ENCODE measurements at regions not wholly inside any gene's neighbourhood (a gene's known extent, or its start where the extent isn't known, plus 50 kb on each side); places are given as distances from the start of the nearest gene placed in this dataset.

GRCh38 chr4:54152846-54153600 is 53.1 kb downstream of the GSX2 start:
- DNase-seq (ENCODE audit: low spot score) = peak; percentile 54

GRCh38 chr4:54155936-54156335 is 56.0 kb downstream of the GSX2 start:
- DNase-seq (ENCODE audit: low spot score) = no peak

GRCh38 chr4:54157606-54158005 is 57.6 kb downstream of the GSX2 start:
- no peak for DNase-seq (ENCODE audit: low spot score)

DNA sequence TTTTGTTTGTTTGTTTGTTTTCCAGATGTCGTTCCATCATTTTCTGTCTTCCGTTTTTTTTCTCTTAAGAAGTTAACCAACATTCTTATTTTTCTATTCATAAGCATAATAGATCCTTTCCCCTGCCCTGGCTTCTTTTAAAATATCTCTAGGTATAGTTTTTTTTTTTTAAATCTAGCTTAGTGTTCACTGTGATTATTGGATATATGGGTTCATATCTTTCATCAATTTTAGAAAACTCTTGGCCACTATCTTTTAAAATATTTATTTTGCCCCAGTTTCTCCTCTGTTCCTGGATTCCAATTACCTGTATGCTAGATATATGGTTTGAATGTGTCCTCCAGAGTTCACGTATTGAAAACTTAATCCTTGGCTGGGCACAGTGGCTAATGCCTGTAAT is 59.6 kb downstream of the GSX2 start:
- no peak for DNase-seq (ENCODE audit: low spot score)

DNA sequence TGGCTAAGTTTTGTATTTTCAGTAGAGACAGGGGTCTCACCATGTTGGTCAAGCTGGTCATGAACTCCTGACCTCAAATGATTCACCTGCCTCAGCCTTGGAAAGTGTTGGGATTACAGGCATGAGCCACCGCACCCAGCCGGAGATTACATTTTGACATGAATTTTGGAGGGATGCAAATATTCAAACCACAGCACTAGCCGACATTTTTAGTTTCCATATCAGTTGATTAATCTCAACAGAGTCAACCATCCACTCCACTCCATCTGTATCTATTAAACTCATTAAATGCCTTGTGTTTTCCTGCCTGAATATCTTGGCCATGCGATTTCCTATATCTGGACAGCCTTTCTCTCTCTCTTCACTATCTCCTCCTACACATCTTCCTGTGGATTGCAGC is 64.1 kb upstream of the PDGFRA start:
- no peak for DNase-seq (ENCODE audit: low spot score)

DNA sequence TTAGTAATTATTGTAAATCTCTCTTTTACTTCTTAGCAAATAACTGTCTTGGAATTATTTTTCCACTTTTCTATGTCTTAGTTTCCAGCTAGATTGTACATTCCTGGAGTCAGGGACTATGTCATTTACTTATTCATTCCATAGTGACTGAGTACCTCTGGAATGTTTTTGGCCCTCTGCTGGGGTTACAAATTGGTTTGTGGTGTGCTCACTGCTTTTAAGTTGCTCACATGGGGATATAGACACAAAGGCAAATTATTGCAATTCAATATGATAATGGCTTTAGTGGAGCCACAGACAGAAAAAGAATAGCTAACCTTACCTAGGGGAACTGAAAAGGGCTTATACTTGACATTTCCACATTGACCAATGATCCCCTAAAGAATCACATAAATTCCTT is 63.7 kb upstream of the PDGFRA start:
- DNase-seq (ENCODE audit: low spot score) = peak; percentile 29

DNA sequence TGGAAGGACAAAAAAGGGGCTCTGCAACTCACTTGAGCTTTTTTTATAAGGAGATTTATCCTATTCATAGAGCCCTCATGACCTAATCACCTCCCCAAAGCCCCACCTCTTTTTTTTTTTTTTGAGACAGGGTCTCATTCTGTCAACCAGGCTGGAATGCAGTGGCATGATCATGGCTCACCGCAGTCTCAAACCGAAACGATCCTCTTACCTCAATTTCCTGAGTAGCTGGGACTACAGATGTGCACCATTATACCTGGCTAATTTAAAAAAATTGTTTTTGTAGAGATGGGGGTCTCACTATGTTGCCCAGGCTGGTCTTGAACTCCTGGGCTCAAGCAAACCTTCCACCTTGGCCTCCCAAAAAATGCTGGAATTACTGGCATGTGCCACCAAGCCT is 61.6 kb upstream of the PDGFRA start:
- no peak for DNase-seq (ENCODE audit: low spot score)

DNA sequence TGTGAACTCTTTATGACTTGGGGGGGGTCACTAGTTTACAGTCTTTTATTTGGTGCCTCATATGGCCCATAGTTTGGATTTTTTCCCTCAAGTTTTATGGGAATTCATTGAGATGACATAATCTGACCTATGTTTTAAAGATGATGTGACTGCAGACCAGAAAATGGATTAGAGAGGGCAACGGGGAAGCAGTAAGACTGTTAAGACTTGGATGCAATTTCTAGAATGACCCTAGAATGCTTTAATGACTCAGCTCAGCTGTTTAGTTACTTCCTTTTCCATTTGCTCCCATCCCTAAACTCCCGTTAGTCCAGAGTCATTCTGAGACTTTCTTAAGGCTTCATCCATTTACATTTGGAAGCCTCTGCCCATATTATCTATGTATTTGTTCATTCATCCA is 59.9 kb upstream of the PDGFRA start:
- no peak for DNase-seq (ENCODE audit: low spot score)

- no peak for DNase-seq (ENCODE audit: low spot score)
Observed at GRCh38 chr4:54172156-54172555, 56.9 kb upstream of the PDGFRA start.

DNA sequence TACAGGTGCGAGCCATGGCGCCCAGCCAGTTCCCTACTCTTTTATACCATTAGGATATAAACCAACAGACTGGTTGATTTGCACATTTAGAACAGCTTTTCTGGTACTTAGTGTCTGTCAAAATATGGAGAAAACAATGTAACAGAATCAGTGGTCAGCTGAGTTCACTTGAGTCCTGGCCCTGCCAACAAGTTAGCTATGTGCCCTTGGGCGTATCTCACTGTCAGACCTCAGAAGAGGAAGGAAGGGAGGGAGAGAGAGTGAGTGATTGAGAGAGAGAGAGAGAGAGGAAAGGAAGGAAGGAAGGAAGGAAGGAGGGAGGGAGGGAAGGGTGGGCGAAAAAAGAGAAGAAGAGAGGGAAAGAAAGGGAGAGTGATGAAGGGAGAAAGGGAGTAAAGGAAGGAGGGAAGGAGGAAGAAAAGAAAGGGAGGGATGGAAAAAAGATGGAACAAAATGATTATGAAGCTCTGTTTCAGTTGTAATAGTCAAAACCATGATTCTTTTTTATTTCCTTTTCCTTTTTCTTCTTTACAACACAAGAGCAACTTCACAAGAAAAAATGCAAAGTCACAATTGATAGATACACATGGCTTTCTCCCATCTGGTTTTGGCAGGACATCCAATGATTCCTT is 55.7 kb upstream of the PDGFRA start:
- DNase-seq (ENCODE audit: low spot score) = no peak

- no peak for DNase-seq (ENCODE audit: low spot score)
Observed at GRCh38 chr4:54176202-54176601, 52.9 kb upstream of the PDGFRA start.
